SKM-1 treated with dmso at 0.1 percent for 144 hours (cell line): ENCODE measurements at regions not wholly inside any gene's neighbourhood (a gene's known extent, or its start where the extent isn't known, plus 50 kb on each side); places are given as distances from the start of the nearest gene placed in this dataset.
A peak's percentile ranks its signal among the peaks of the same experiment; 100 is the strongest.

Experiments used
- DNase-seq: peaks from one replicate; lab custom pipeline; 2025; ENCODE audit not compliant: unreplicated experiment; lab: John Stamatoyannopoulos, UW

DNA sequence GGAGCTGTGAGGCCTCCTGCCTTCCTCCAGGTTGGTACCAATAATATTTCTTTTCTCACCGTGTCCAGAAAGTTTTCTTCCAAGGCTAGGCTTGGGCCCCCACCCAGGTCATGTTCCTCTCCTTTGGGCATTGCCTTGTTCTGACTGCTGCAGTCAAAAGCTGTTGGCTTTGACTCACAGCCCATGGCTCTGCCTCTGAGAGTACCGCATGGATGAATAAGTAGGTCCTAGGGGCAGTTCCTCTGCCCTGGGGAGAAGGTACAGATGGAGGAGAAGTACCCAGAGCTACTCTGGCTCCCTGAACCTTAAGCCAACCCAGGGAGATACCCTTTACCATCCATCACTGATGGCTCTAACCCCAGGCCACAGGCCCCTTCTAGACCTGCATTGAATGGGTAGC lies 115.0 kb downstream of the NAV1 start:
- no peak for DNase-seq

DNA sequence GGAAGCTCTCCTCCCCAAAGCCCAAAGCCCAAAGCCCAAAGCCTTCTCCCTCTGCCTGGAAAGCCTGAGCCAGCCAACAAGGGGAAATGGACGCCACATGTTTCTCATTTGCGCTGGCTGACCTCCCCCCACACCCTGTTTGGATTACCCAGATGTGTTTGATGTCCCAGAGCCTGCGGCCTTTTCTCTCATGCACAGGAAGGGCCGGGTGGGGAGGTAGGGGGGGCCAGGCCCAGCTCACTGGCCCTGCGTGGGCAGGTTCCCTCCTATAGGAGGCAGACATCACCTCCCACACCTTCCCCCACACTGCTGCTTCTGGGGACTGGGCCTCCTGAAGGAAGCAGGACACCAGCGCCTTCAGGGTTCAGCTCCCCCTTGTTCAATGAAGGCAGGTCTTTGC lies 116.3 kb downstream of the NAV1 start:
- DNase-seq, result no peak

DNA sequence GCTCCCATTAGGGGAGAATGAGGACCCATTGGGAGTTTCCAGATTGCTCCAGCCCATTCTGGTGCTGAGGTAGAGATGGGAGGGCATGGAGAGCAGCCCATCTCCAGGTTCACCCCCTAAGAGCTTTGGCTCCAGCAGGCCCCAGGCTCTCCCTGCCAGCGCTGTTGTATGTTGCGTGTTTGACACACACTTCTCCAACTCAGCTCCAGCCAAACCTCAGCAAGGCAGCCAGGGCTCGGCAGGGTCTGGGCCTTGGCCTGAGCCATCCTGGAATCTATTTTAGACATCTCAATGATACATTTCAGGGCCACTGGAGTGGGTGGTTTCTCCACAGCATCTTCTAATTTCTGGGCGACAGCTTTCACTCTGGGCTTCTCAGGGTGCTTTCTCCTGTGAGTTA lies 117.0 kb downstream of the NAV1 start:
- no peak for DNase-seq

DNA sequence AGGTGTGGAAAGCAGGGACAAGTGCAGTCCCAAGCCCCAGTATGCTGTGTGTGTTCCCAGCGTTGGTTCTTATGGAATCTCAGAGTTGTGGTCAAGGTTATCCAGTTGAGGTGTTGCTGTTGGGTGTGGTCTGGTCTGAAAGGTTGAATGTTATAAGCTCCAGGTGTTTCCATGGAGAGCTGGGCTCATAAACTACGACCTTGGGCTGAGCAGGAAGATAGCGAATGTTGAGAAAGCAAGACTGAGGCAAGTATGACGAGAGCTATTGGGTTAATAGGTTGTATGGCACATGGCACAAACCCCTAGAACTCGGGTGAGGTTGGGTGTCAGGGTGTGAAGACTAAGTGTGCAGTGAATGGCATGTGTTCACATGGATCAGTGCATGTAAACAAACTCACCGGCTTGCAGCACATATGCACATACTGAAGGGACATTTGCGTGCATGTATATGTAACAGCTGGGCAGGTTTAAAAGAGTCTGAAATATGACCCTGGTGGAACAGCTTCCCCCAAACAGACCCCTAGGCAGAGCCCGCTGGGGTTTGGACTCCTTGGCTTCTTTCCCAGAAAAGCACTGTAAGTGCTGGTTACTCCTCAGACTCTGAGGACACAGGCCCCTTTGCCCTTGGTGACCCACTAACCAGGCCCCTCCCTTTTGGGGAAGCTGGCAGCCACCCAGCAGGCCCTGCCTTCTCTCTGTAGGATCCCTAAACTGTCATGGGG lies 117.5 kb downstream of the NAV1 start:
- DNase-seq, result no peak

DNA sequence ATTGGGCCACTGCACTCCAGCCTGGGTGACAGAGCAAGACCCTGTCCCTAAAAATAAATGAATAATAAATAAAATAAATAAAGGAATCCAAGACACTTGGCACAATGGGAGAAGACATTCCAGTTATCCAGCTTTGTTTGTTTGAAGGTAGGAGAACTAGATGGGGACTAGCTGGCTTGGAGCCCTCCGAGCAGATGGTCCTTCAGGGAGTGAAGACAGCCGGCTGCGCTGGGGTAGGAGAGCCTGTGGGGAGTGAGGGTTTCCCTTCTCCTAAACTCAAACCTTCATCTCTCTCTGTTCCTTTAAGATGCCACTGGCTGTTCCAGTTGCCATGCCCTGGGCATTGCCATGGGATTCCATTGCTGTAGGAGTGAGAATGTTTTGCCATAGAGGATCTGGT lies 120.6 kb downstream of the NAV1 start:
- no peak for DNase-seq

DNA sequence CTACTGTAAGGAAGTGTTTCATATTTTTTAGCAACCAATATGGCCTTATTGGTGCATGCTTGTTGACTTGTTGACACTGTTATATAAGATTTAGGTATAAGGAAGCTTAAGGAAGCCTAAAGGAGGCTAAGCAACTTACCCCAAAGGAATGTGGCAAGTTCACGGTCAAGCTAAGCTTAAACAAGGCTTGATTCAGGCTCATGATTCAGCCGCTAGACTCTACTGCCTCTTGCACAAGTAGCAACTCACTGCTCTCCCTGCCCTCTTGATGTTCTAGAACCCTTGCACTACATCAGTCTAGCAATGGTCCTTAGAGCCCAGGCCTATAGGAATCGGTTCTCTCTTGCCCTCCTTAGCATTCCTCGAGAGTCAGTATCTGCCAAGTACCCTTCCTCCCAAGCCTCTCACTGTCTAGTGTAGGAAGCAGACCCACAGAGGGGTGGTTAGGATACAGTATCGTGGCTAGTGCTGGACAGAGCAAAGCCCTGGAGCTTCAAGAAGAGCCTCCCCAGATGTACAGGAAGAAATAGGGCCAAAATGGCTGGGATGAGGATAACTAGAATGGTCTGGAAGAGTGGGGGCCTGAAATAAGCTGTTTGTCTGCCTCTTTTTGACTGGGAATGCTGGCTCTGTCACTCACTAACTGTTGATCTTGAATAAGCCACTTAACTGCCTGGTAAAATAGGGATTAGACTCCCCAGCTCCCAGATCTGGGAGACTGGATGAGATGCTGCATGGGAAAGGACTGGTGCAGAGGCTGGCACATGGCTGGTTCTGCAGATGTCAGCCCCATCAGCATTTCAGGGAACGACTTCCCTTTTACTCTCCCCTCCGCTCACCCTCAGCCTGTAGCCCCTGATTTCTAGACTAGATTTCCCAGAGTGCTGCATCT lies 122.2 kb downstream of the NAV1 start:
- DNase-seq, result no peak

DNA sequence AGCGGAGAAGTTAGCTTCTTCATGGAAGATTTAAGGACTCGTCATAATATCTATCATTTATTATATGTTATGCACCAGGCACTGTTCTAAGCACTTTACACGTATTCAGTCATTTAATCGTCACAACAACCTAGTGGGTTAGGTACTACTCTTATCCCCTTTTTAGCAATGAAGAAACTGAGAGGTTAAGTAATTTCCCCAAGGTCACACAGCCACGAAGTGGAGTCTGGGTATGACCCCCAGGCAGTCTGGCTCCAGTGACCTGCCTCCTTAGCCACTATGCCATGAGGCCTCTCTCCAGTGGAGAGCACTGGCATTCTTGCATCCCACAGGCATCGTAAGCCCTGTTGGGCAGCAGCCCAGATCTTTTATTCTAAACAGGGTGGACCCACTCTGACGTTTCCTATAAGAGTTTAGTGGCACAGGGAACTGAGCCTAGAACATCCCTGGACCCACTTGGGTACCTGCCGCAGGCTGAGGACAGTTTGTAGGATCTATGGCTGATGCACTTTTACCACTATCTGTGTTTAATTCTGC lies 123.0 kb downstream of the NAV1 start:
- DNase-seq, result no peak

DNA sequence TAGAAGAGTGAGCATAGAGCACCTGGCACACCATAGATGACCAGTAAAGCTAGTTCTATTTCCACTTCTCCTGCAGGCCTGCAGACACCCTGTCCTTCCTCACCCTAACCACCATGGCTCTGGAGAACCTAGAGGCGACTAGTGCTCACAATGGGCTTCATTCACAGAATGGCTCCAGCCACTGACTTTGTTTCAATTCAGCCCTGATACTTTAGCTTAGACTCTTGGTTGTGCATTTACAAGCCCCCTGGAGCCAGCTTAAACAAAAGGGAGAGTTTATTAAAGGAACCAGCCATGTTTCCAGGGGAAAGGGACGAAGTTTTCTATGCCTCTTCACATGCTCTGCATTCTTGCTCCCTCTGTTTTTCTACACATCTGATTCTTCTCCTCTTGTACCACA lies 123.7 kb downstream of the NAV1 start:
- DNase-seq, result no peak

DNA sequence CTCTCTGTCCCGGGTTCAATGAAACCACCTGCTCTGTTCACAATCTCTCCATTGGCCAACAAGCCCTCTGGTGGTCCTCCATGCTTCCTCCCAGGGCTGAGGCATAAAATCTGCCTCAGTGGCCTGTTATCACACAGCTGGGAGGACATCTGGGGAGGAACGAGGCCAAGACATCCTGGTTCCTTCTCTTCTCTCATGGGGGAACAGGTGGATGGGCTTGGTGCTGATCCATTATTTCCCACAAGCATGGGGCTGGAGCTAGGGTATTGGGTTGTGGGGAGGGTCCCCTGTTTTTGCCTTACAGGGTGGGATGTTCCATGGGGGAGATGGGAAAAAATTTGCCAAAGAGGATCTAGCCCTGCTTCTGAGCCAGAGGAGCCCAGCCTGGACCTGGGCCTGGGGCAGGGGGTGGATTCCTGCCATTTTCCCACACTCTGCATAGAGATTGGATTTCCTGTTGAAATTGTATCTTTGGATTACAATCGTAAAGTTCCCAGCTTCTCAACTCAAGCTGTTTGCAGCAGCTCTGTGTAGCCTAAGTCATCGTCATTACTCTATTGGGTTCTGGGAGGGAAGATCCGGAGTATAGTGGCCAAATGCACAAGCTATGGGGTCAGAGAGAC lies 124.7 kb downstream of the NAV1 start:
- no peak for DNase-seq

DNA sequence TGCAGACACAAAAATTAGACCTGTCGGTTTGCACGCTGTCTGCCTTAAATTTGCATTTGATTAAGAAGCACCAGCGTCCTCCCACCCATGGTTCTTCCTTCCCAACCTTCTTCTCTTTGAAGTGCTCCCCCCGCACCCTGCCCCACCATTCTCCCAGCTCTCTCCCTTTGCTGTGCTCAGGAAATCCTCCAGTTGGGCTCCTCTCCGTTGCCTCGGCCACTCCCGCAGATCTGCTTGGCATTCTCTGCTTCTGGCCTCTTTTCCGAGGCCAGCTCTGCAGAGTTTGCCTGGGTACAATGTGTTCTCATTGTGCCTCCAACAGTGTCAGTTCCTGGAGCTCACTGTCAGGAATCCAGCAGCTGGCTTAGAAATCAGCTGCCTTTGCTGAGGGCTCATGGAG lies 126.1 kb downstream of the NAV1 start:
- DNase-seq, result no peak

DNA sequence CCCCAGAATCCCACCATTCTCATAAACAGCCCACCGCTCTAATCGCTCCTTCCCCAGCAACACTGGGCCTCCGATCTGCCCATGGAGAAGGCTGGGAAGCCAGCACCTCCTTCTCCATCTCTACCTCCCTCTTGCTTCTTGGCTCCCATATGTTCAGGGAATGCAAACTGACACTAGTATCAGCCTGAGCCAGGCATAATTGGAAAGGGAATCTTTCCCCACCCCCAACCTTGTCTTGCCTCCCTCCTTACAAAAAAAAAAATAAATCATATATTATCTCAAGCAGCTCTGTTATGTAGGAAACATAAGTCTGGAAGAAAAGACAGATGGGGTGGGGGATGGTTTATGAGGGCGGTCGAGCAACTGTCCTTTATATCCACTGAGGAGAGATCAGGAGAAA lies 127.2 kb downstream of the NAV1 start:
- DNase-seq, result no peak

DNA sequence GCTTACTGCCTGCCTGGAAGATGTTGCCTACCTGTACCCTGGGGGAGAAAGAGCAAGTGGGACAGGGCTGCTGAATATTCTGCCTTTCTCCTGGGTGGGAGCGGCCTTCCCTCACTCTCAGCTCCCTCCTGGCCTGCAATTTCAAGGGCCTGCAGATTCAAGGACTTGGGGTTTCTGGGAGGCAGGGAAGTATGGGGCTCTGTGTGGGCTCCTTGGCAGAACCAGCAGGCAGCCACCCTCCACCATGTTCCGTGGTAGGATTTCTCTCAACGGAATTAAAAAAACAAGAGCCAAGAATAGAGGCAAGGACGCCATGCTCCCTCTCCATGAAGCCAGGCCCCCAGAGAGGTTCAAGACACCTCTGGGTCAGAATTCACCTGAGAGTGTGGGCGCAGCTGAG lies 127.7 kb downstream of the NAV1 start:
- no peak for DNase-seq

DNA sequence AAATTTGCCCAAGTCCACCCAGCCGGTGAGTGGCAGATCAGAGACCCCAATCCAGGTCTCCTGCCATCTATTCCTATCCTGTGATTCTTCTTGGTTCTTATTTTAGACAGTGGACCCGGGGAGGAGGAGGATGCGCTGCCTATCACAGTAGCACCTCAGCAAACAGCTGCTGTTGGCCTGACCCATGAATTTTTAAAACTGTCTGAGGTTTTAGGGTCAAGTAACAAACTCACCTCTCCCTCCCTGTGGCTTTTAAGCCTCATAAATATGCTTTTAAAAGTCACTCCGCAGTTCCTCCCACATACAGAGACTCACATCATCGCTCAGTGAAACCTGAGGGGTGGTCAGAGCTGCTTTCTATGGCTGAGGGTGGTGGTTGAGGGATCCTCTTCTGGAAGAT lies 128.6 kb downstream of the NAV1 start:
- DNase-seq, result no peak

DNA sequence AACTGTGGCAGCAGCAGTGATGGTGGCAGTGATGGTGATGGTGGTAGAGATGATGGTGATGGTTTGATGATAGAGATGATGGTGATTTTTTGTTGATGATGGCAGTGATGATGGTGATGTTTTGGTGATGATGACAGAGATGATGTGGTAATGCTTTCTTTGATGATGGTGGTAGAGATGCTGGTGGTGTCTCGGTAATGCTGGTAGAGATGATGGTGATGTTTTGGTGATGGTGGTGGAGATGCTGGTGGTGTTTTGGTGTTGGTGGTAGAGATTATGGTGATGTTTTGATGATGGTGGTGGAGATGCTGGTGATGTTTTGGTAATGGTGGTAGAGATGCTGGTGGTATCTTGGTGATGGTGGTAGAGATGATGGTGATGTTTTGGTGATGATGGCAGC lies 131.6 kb downstream of the NAV1 start:
- no peak for DNase-seq

DNA sequence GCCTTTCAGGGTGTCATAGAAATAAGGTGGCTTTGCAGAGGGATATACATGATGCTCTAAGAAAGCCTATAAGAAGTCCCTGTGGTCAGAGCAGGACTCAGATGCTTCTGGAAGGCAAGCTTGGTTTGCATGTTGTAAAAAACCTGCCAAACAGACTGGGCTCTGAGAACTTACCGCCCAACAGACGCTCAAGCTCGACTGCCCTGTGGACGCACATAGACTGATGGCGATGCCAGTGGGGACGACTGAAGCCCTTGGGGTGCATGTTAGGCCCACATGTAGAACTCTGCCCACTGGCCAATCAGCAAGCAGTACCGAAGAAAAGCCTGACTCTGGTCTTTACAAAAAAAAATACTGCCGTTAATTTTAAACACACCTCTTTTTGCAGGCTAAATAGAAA lies 133.8 kb downstream of the NAV1 start:
- DNase-seq, result no peak

DNA sequence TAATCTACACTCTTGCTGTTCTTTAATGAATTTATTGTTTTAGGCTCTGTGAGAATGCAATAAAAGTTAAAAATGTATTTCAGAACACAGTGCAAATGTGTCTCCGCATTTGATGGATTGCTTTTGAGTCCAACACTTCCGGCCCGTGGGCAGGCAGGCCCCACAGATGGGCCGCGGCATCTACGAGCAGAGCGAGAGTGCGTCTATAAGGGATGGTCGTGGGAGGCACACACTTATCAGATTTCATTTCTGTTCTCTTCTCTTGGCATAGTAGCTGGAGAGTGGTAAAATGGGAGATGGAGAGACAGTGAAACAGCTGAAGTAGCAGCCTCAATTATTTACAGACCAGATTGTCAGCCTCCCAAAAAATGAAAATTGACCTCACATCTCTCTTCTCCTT lies 134.2 kb downstream of the NAV1 start:
- DNase-seq, result no peak

DNA sequence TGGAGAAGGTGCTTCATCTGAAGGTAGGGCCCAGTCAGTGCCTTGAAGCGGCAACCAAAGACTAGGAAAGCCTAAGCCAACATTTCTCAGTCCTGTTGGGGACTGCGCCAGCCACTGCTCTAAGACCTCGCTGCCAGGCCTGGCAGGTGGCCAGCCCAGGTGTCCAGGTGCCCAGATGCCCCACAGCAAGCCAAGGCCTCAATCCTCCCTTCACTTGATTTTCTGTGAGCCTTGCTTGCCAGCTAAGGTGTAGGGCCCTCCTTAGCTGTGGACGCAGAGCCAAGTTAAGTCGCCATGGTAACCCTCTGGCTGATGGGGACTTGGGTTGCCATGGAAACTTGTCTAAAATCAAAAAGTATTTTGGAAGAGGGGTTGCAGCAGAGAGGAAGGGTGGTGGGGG lies 135.0 kb downstream of the NAV1 start:
- DNase-seq, result no peak

DNA sequence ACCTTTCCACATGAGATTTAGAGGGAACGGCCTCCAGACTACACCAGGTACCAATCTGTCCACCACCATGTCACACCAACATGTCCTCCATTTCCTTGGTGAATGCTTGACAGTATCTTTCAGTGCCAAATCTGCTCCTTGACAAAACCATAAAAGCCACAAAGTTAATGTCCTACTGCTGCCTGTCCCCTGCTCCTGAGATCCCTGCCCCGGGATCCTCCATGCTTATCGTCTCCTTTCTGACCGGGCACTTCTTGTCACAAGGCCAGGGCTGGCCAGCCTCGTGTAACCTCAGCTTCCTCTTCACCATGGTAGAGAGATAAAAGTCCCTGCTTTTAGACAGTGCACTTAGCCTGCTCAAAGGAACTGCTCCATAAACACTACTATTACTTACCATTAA lies 136.2 kb downstream of the NAV1 start:
- peak; percentile 55 for DNase-seq

DNA sequence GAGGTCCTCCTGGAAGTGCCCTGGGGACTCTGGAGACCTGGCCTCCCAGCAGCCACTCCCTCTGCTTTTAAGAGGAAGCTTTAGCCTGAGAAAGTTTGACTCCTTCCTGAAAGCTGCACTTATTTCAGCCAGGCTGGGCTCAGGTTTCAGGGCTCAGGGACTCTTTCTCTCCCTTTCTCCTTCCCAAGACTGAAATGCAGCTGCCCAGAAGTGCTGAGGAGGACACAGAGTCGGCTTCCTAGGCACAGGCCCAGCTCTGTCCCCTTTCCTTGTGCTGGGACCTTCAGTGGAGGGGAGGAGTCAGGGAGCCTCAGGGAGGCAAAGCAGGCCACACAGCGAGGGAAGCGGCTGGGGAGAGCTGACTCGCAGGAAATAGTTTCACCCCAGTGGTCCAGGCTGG lies 137.3 kb downstream of the NAV1 start:
- peak; percentile 57 for DNase-seq

DNA sequence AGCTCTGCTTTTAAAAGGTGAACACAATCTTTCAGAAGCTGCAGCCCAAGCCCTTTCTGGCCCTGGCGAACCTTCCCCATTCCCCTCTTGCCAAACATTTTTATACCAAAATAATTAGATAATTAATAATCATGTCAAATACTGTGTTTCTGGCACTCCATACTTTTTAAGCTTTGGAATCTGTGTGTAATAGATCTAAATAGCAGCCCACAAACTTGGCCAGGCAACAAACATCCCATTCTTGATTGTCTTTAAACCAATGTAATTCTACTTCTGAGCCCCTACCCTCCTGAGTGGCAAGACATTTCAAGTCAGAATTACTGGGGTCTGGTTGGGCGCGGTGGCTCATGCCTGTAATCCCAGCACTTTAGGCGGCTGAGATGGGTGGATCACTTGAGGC lies 137.7 kb downstream of the NAV1 start:
- DNase-seq, result no peak

DNA sequence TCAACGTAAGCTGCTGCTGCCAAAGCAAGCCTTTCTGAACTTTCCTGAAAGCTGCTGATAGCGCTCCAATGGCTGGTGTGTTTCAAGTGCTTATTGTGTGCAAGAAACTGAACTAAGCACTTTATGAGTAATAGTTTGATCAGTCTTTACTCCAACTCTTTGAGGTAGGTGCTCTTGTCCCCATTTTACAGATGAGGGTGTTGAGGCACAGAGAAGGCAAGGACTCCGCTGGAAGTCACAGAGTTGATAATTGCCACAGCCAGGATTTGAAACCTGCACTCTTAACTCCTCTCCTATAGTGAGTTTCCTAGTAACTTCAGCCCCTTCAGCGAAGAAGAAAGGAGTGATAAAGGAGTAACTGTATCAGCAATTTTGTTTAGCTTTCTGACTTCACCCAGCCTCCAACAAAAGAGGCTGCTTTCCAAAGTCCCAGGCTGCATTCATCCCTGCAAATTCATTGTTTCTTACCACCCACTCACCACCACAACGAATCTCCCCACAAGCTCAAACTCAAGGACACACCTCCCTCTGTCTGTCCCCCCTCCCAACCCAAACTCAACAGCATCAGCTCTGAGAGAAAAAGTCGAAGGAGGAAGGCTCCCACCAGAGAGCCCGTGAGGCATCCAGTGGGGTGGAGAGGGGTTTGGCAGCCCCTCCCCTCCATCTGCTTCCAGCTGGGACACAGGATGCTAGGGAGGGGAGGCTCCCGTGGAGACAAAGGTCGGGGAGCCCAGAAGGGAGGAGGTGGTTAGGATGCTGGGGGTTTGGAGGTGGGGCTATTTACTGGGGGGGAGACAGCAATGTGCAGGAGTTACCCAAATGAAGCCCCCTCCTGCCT lies 139.6 kb downstream of the NAV1 start:
- no peak for DNase-seq
